ENCODE measurements at regions not wholly inside any gene's neighbourhood (a gene's known extent, or its start where the extent isn't known, plus 50 kb on each side); places are given as distances from the start of the nearest gene placed in this dataset.

- Histone ChIP-seq H3K27ac (ENCODE audit: insufficient read depth, low read depth, low read length) (no peak overlapping the region), H3K4me2 (ENCODE audit: insufficient read depth, low read length) (no peak overlapping the region), H3K27me3 (ENCODE audit: control insufficient read depth in 2 of 2, insufficient read depth in 2 of 2, low read length in 2 of 2) (no peaks in the 10 kb centered on the region), H3K4me3 (replicated peaks in 1 of 3; ENCODE audit: insufficient read depth in 1 of 3, low read depth in 1 of 3, low read length in 3 of 3) (no peak overlapping the region), H4K20me1 (replicated peaks; ENCODE audit: control insufficient read depth, extremely low read depth, insufficient read depth, low read length) (no peaks in the 10 kb centered on the region), H3K79me2 (ENCODE audit: control insufficient read depth, insufficient read depth, low read length) (no peaks in the 10 kb centered on the region), H3K9me1 (replicated peaks; ENCODE audit: control insufficient read depth, extremely low read depth, insufficient read depth, low read length) (no peaks in the 10 kb centered on the region), H2AFZ (ENCODE audit: low read depth, low read length) (no peak overlapping the region), H3K9ac (replicated peaks; ENCODE audit: extremely low read depth, insufficient read depth, low read length) (no peak overlapping the region), H3K9me3 (replicated peaks; ENCODE audit: control insufficient read depth, insufficient read depth, low read length) (no peaks in the 10 kb centered on the region), H3K4me1 (ENCODE audit: control insufficient read depth, extremely low read depth, insufficient read depth, low read length) (no peaks in the 10 kb centered on the region), H3K36me3 (ENCODE audit: control insufficient read depth in 2 of 2, extremely low read depth in 1 of 2, insufficient read depth in 2 of 2, low read length in 2 of 2) (no peaks in the 10 kb centered on the region)
- ChIA-PET POLR2A (no interaction called here), CTCF (no interaction called here)
- FAIRE-seq (no peak), DNase-seq (ENCODE audit: low read depth, low spot score) (no peak)
- TF ChIP-seq CTCF (IDR thresholded peaks at IDR 0.05; ENCODE audit: extremely low read depth in 1 of 2, insufficient read depth in 1 of 2, low read depth in 1 of 2, low read length in 2 of 2) = no peak
- TF ChIP-seq JUN (IDR thresholded peaks at IDR 0.05; ENCODE audit: borderline replicate concordance, insufficient read depth, insufficient read length, low read depth) = no peak
- TF ChIP-seq POLR2A (IDR thresholded peaks at IDR 0.05; ENCODE audit: low read depth, low read length) = no peak
- no peak for TF ChIP-seq FOS (IDR thresholded peaks at IDR 0.05; ENCODE audit: borderline replicate concordance, insufficient read depth, low read length)
- TF ChIP-seq, protein P1, sequence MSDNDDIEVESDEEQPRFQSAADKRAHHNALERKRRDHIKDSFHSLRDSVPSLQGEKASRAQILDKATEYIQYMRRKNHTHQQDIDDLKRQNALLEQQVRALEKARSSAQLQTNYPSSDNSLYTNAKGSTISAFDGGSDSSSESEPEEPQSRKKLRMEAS (IDR thresholded peaks at IDR 0.05; ENCODE audit: insufficient read depth, insufficient read length) = no peak
- TF ChIP-seq MYC (IDR thresholded peaks at IDR 0.05; ENCODE audit: low read depth, low read length) = no peak
- no peak for TF ChIP-seq POLR2AphosphoS5 (IDR thresholded peaks at IDR 0.05; ENCODE audit: insufficient read depth, low read depth, low read length)
- no peak for TF ChIP-seq GATA2 (IDR thresholded peaks at IDR 0.05; ENCODE audit: insufficient read depth, insufficient read length, low read depth, low read length)
- TF ChIP-seq EZH2 (IDR thresholded peaks at IDR 0.05; ENCODE audit: borderline replicate concordance, low read depth, low read length, severe bottlenecking) = no peak
- intact Hi-C loops (cut with micrococcal nuclease) (no loop called here), dilution Hi-C loops (cut with MboI; ENCODE audit: extremely low pct_ligation_motif_present, low sequenced_read_pairs) (no loop called here)
- BruUV-seq (replicated peaks) = no TSS peak
Observed at GRCh38 chr14:86683561-86683960, 1153.6 kb downstream of the FLRT2 start.
